ENCODE measurements at regions not wholly inside any gene's neighbourhood (a gene's known extent, or its start where the extent isn't known, plus 50 kb on each side); places are given as distances from the start of the nearest gene placed in this dataset.

- TF ChIP-seq CTCF (conservative IDR thresholded peaks at IDR 0.05) (no peak), ZFX (IDR thresholded peaks at IDR 0.05) (no peak)
- H3K27ac ChIP-seq, result no peak overlapping the region
Observed at GRCh38 chr18:24991141-24992060, 360.6 kb downstream of the ZNF521 start.

DNA sequence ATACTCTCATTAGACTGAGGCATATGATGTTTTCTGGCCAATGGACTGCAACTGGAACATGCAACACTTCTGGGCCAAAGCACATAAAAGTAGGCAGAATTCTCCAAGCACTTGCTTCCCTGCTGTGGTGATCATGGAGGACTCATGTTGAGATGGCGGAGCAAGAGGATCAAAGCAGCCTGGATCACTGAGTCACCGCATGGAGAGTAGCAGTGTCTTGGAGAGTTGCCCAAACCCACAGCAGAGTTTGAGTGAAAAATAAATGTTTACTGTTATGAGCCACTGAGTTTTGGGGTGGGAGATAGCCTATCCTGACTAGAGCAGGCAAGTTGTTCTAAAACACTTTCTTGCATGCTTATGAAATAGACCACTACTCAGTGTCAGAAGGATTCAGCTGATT is 359.5 kb downstream of the ZNF521 start:
- no peak for TF ChIP-seq CTCF (conservative IDR thresholded peaks at IDR 0.05)
- no peak for TF ChIP-seq ZFX (IDR thresholded peaks at IDR 0.05)
- no peak overlapping the region for H3K27ac ChIP-seq

DNA sequence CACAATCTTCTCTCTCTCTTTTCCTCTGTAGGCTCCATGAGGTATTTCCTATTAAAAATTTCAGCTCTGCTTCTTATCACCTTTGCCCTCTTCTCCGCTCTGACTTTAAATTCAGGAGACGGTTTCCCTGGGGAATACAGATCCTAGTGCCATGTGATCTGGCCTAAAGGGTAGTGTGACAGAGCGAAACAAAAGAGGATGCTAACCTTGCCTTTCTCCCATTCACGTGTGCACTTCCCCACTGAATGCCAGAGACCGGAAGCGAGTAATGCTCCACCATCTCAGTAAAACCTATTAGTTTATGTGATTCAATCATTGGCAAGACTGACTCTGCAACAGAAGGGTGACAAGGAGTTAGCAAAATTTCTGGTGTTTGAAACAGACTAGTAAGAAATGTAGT is 358.3 kb downstream of the ZNF521 start:
- TF ChIP-seq ZFX (IDR thresholded peaks at IDR 0.05), result no peak
- TF ChIP-seq CTCF (conservative IDR thresholded peaks at IDR 0.05), result no peak

DNA sequence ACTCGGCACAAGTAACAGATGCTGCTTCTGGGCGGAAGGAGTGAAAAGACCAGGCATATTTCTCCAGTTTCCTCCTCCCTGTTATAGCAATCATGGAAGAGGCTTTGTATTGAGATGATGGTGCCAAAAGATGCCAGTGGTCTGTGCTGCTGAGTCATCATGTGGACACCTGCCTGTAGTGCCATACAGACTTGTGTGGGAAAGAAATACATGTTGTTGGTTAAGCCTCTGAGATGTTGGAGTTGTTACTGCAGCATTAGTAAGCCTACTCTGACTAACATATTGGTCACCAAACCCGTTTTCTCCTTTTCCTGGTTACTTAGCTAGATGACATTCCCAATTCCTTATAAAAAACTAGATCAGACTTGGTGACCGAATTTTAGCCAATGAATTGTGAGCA is 356.9 kb downstream of the ZNF521 start:
- H3K27ac ChIP-seq, result no peak overlapping the region
- TF ChIP-seq ZFX (IDR thresholded peaks at IDR 0.05), result no peak
- no peak for TF ChIP-seq CTCF (conservative IDR thresholded peaks at IDR 0.05)

More for the DNA sequence above, 358.3 kb downstream of the ZNF521 start:
- no peak overlapping the region for H3K27ac ChIP-seq

DNA sequence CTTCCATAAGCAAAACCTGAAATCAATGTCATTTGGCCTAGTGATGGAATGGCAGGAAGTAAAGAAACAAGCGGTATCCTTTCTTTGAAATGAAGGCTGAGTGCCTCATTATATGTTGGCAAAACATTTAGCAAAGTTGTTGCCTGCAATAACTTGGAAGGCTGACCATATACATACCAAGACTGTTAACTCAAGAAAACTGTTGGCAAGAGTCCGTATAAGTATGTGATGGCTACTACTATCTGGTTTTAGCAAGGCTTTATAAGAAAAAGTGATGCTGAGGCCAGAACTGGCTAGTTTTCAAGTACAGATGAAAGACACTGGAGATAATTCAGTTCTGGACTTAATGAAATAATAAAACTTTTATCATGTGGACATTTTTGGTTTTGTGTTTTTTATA is 356.2 kb downstream of the ZNF521 start:
- TF ChIP-seq ZFX (IDR thresholded peaks at IDR 0.05), result no peak
- TF ChIP-seq CTCF (conservative IDR thresholded peaks at IDR 0.05), result no peak
- H3K27ac ChIP-seq, result no peak overlapping the region

GRCh38 chr18:24999650-25000267 is 352.2 kb downstream of the ZNF521 start:
- no peak overlapping the region for H3K27ac ChIP-seq
- TF ChIP-seq CTCF (conservative IDR thresholded peaks at IDR 0.05), result no peak
- no peak for TF ChIP-seq ZFX (IDR thresholded peaks at IDR 0.05)

DNA sequence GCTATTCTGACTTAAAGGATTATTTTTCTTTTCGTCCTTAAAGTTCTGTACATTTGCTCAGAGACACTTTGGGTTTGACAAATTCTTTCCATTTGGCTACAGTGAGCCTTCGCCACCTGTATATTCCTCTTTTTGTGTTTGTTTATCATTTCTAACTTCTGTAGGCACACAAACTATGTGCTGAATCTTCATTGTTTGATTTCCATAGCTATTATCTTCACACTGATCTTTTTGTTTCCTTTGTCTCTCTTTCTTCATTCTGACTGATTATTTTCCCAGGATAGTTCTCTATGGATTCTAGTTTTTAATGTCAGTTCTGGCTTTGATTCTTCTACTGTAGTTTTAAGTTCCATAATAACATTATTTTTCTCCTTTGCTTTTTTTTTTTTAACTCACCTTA is 350.2 kb downstream of the ZNF521 start:
- no peak for TF ChIP-seq CTCF (conservative IDR thresholded peaks at IDR 0.05)
- no peak for TF ChIP-seq ZFX (IDR thresholded peaks at IDR 0.05)
- H3K27ac ChIP-seq, result no peak overlapping the region
